Lower leg skin (tissue), 4 donors: ENCODE measurements at regions not wholly inside any gene's neighbourhood (a gene's known extent, or its start where the extent isn't known, plus 50 kb on each side); places are given as distances from the start of the nearest gene placed in this dataset.

ENCODE experiments used
- DNase-seq, 2 donors: peaks; one replicate each; pipeline ENCODE4 v3.0.0-alpha.2; 2019; ENCODE audit warnings: low spot score in 2 of 2
- H3K4me3 ChIP-seq: fragments of 200-600 bp; sonication (generic); 2 replicates; pipeline ENCODE4 v1.5.1; 2017; ENCODE audit warnings: mild to moderate bottlenecking, low read depth; ENCODE audit not compliant: poor library complexity, severe bottlenecking
- CTCF ChIP-seq, 3 donors: fragments of 450-650 bp; IDR thresholded peaks; one replicate each; pipeline ENCODE4 v1.5.1; 2016; ENCODE audit warnings: antibody characterized with exemption in 3 of 3, mild to moderate bottlenecking in 3 of 3, moderate library complexity in 2 of 3
- POLR2A ChIP-seq, 2 donors: fragments of 450-650 bp; IDR thresholded peaks; one replicate each; pipeline ENCODE4 v1.6.1; 2016 to 2017; ENCODE audit warnings: antibody characterized with exemption in 2 of 2, mild to moderate bottlenecking in 1 of 2, moderate library complexity in 1 of 2
- WGBS, 2 donors: methylation state at CpG; one replicate each; pipeline ENCODE4 v1.1.5; 2018; 5-methylcytosine and 5-hydroxymethylcytosine counted together
- intact Hi-C: fragments of 100-400 bp; cut with DNase I; formaldehyde crosslinking; loops from one replicate; pipeline ENCODE4 v1.15.0; 2023; ENCODE audit warnings: low total_unique reads

GRCh38 chr2:172179045-172179701 is 76.5 kb upstream of the DLX2 start:
- 47 to 59% methylated on average over 4 of the region's 4 CpGs for WGBS, 2 donors
- no peak for TF ChIP-seq POLR2A (IDR thresholded peaks at IDR 0.05)
- TF ChIP-seq CTCF (IDR thresholded peaks at IDR 0.05), result no peak
- H3K4me3 ChIP-seq, result no peak overlapping the region
- intact Hi-C loops, result no loop called here
- no peak for DNase-seq

DNA sequence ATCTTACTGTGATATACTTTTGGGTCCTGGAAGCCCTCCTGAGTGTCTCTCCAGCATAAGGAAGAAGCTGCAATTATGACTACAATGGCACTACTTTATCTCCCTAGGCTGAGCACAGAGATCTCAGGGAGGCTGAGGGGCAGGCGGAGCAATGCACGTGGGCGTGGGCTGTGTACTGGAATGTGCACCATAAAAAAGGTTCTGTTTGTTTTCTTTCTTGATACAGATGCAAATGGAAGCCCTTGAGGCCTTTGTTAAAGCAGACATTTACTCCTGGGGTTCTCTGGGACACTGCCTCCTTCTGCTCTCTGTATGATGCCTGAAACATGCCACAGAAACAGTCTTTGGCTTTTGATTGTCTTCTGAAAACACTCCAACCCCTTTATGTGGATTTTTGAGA is 79.1 kb upstream of the DLX2 start:
- H3K4me3 ChIP-seq, result no peak overlapping the region
- intact Hi-C loops, result no loop called here
- no peak for DNase-seq
- WGBS, 2 donors, result 43 to 44% methylated on average over 3 of the region's 3 CpGs
- TF ChIP-seq CTCF (IDR thresholded peaks at IDR 0.05) (no peak), POLR2A (IDR thresholded peaks at IDR 0.05) (no peak)

GRCh38 chr2:172182624-172183023 is 79.9 kb upstream of the DLX2 start:
- intact Hi-C loops, result no loop called here
- DNase-seq, result no peak
- TF ChIP-seq CTCF (IDR thresholded peaks at IDR 0.05), result no peak
- no peak for TF ChIP-seq POLR2A (IDR thresholded peaks at IDR 0.05)
- 90 to 97% methylated on average over 4 of the region's 4 CpGs for WGBS, 2 donors
- H3K4me3 ChIP-seq, result no peak overlapping the region

DNA sequence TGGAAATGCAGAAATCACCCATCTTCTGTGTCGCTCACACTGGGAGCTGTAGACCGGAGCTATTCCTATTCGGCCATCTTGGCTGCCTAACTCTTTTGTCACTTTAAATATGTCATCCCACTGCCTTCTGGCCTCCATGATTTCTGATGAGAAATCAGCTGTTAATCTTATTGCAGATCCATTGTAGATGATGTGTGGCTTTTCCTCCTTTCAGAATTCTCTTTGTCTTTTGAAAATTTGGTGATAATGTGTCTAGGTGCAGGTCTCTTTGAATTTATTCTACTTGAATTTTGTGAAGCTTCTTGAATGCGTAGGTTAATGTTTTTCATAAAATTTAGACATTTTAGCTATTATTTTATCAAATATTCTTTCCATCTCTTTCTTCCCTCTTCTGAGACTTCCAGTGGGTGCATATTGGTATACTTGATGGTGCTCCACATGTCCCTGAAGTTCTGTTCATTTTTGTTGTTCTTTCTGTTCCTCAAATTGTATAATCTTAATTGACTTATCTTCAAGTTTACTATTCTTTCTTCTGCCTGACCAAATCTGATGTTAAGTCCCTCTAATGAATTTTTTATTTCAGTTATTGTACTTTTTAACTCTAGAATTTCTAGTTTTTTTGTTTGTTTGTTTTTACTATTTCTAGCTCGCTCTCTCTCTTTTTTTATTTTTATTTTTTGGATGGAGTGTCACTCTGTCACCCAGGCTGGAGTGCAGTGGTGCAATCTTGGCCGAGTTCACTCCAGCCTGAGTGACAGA is 90.8 kb upstream of the DLX2 start:
- 90 to 93% methylated on average over 6 of the region's 6 CpGs for WGBS, 2 donors
- no peak for DNase-seq
- TF ChIP-seq POLR2A (IDR thresholded peaks at IDR 0.05), result no peak
- no peak for TF ChIP-seq CTCF (IDR thresholded peaks at IDR 0.05)
- intact Hi-C loops, result no loop called here
- no peak overlapping the region for H3K4me3 ChIP-seq

- DNase-seq, result no peak
- H3K4me3 ChIP-seq, result no peak overlapping the region
- 56 to 59% methylated on average over 6 of the region's 6 CpGs for WGBS, 2 donors
- intact Hi-C loops, result no loop called here
- TF ChIP-seq POLR2A (IDR thresholded peaks at IDR 0.05), result no peak
- TF ChIP-seq CTCF (IDR thresholded peaks at IDR 0.05), result no peak
These were observed 93.2 kb upstream of the DLX2 start for GRCh38 chr2:172195836-172196376.
